Vagina (tissue), 2 donors: ENCODE measurements at regions not wholly inside any gene's neighbourhood (a gene's known extent, or its start where the extent isn't known, plus 50 kb on each side); places are given as distances from the start of the nearest gene placed in this dataset.

Experiments
- CTCF ChIP-seq, 3 experiments: fragments of 450-650 bp in 2 of 3; fragments of 200-600 bp in 1 of 3; sonication (generic) in 1 of 3; IDR thresholded peaks; one replicate each; pipeline ENCODE4 v1.5.1; 2017 to 2019; ENCODE audit warnings: antibody characterized with exemption in 3 of 3, mild to moderate bottlenecking in 2 of 3, moderate library complexity in 2 of 3
- POLR2A ChIP-seq, 2 donors: fragments of 450-650 bp; IDR thresholded peaks; one replicate each; pipeline ENCODE4 v1.6.1; 2017; ENCODE audit warnings: antibody characterized with exemption in 2 of 2, mild to moderate bottlenecking in 2 of 2, moderate library complexity in 2 of 2

DNA sequence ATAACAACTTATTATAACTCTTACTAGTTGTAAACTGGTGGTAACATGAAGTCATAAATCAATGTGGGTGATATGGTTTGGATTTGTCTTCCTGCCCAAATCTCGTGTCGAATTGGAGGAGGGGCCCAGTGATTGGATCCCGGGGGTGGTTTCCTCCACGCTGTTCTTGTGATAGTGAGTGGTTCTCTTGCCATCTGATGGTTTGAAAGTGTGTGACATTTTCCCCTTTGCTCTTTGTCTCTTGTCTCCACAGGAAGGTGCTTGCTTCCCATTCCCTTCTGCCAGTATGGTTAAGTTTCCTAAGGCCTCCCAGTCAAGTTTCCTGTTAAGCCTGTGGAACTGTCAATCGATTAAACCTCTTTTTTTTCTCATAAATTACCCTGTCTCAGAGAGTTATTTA lies 321.6 kb downstream of the DSEL start:
- TF ChIP-seq POLR2A (IDR thresholded peaks at IDR 0.05) (no peak), CTCF (IDR thresholded peaks at IDR 0.05) (no peak)
